OCI-LY3 (cell line): ENCODE measurements at regions not wholly inside any gene's neighbourhood (a gene's known extent, or its start where the extent isn't known, plus 50 kb on each side); places are given as distances from the start of the nearest gene placed in this dataset.
A peak's percentile ranks its signal among the peaks of the same experiment; 100 is the strongest.

ENCODE experiments used
- H2AFZ ChIP-seq: fragments of 200-600, 300-600 bp; shearing (Covaris generic); 2 replicates; pipeline ENCODE4 v1.6.0; 2014; ENCODE audit warnings: antibody characterized with exemption, low read depth, low read length
- H3K27ac ChIP-seq: fragments of 200-600, 300-600 bp; sonication (generic); 2 replicates; pipeline ENCODE4 v1.5.1; 2014; ENCODE audit warnings: mild to moderate bottlenecking, low read length, moderate library complexity, mixed read lengths
- H3K27me3 ChIP-seq: fragments of 200-600, 300-600 bp; sonication (generic); 2 replicates; pipeline ENCODE4 v1.6.1; 2014; ENCODE audit warnings: low read depth, low read length, mixed read lengths
- H3K36me3 ChIP-seq: fragments of 200-600, 300-600 bp; sonication (generic); replicated peaks from 2 replicates; pipeline ENCODE3; 2014; ENCODE audit warnings: low read depth, low read length, mixed read lengths
- H3K4me1 ChIP-seq: fragments of 300-600, 200-600 bp; sonication (generic); 2 replicates; pipeline ENCODE4 v1.6.1; 2014; ENCODE audit warnings: low read length, mixed read lengths
- H3K4me2 ChIP-seq: fragments of 200-600, 300-600 bp; sonication (generic); 2 replicates; pipeline ENCODE4 v1.6.1; 2014; ENCODE audit warnings: low read length, mixed read lengths
- H3K4me3 ChIP-seq: fragments of 300-600, 200-600 bp; sonication (generic); 2 replicates; pipeline ENCODE4 v1.5.1; 2014; ENCODE audit warnings: antibody characterized with exemption, mild to moderate bottlenecking, low read length, moderate library complexity
- H3K79me2 ChIP-seq: fragments of 300-600, 200-600 bp; shearing (Covaris generic); 2 replicates; pipeline ENCODE4 v1.6.1; 2014; ENCODE audit warnings: mild to moderate bottlenecking, low read length, mixed read lengths
- H3K9ac ChIP-seq: fragments of 300-600, 200-600 bp; shearing (Covaris generic); 2 replicates; pipeline ENCODE4 v1.6.0; 2014; ENCODE audit warnings: mild to moderate bottlenecking, low read length, moderate library complexity
- H3K9me3 ChIP-seq: fragments of 200-600, 300-600 bp; shearing (Covaris generic); 2 replicates; pipeline ENCODE4 v1.6.1; 2014; ENCODE audit warnings: low read length, mixed read lengths; ENCODE audit not compliant: insufficient read depth
- H4K20me1 ChIP-seq: fragments of 200-600, 300-600 bp; sonication (generic); 2 replicates; pipeline ENCODE4 v1.6.1; 2016; ENCODE audit warnings: low read length, mixed read lengths; ENCODE audit not compliant: insufficient read depth
- CTCF ChIP-seq: fragments of 200-600, 300-600 bp; sonication (generic); IDR thresholded peaks from 2 replicates; pipeline ENCODE4 v1.5.1; 2014; ENCODE audit warnings: antibody characterized with exemption, low read length, low read depth
- EZH2phosphoT487 ChIP-seq: fragments of 200-600 bp; shearing (Covaris generic); IDR thresholded peaks from 2 replicates; pipeline ENCODE4 v1.6.1; 2018; ENCODE audit warnings: antibody characterized with exemption, mixed run types, low read depth

- Histone ChIP-seq H3K27me3 (peaks cover 3% of the 10 kb centered on the region; the same call in 1 of the 2 replicates), H4K20me1 (no peaks in the 10 kb centered on the region), H3K4me2 (peak overlapping the region; percentile 58), H2AFZ (no peak overlapping the region), H3K4me1 (peaks cover 54% of the 10 kb centered on the region), H3K4me3 (no peak overlapping the region), H3K36me3 (no peaks in the 10 kb centered on the region), H3K79me2 (no peaks in the 10 kb centered on the region), H3K27ac (no peak overlapping the region), H3K9me3 (no peaks in the 10 kb centered on the region), H3K9ac (no peak overlapping the region)
- TF ChIP-seq CTCF (no peak), EZH2phosphoT487 (no peak)
Measured at GRCh38 chr7:155363146-155363539, 65.5 kb downstream of the INSIG1 start.

- Histone ChIP-seq H3K4me2 (peak overlapping the region; percentile 58), H3K79me2 (no peaks in the 10 kb centered on the region), H3K9ac (no peak overlapping the region; the same call in 1 of the 2 replicates), H4K20me1 (no peaks in the 10 kb centered on the region), H3K36me3 (no peaks in the 10 kb centered on the region), H2AFZ (no peak overlapping the region), H3K4me1 (peaks cover 45% of the 10 kb centered on the region), H3K27ac (no peak overlapping the region), H3K27me3 (peaks cover 3% of the 10 kb centered on the region; the same call in 1 of the 2 replicates), H3K4me3 (peak overlapping the region; percentile 12; the same call in 1 of the 2 replicates), H3K9me3 (no peaks in the 10 kb centered on the region)
- TF ChIP-seq EZH2phosphoT487: no peak
- peak; percentile 49 for TF ChIP-seq CTCF
Measured at GRCh38 chr7:155363852-155364600, 66.3 kb downstream of the INSIG1 start.

- H3K4me2 ChIP-seq: no peak overlapping the region
- H2AFZ ChIP-seq: no peak overlapping the region
- no peaks in the 10 kb centered on the region for H3K79me2 ChIP-seq
- TF ChIP-seq EZH2phosphoT487 (no peak), CTCF (no peak)
- H3K9me3 ChIP-seq: no peaks in the 10 kb centered on the region
- peaks cover 3% of the 10 kb centered on the region; the same call in 1 of the 2 replicates for H3K27me3 ChIP-seq
- no peak overlapping the region for H3K9ac ChIP-seq
- no peaks in the 10 kb centered on the region for H4K20me1 ChIP-seq
- H3K4me1 ChIP-seq: peaks cover 32% of the 10 kb centered on the region
- no peak overlapping the region for H3K27ac ChIP-seq
- H3K36me3 ChIP-seq: no peaks in the 10 kb centered on the region
- H3K4me3 ChIP-seq: no peak overlapping the region
Measured at GRCh38 chr7:155365146-155365874, 67.6 kb downstream of the INSIG1 start.

GRCh38 chr7:155368894-155369600 is 71.4 kb downstream of the INSIG1 start:
- H3K27me3 ChIP-seq: peaks cover 3% of the 10 kb centered on the region; the same call in 1 of the 2 replicates
- H3K4me3 ChIP-seq: no peak overlapping the region
- no peaks in the 10 kb centered on the region for H3K9me3 ChIP-seq
- peaks cover 3% of the 10 kb centered on the region for H3K4me1 ChIP-seq
- H3K4me2 ChIP-seq: no peak overlapping the region
- TF ChIP-seq CTCF: no peak
- TF ChIP-seq EZH2phosphoT487: no peak
- no peak overlapping the region for H3K27ac ChIP-seq
- H4K20me1 ChIP-seq: no peaks in the 10 kb centered on the region
- no peaks in the 10 kb centered on the region for H3K36me3 ChIP-seq
- no peak overlapping the region for H3K9ac ChIP-seq
- no peak overlapping the region for H2AFZ ChIP-seq
- no peaks in the 10 kb centered on the region for H3K79me2 ChIP-seq
